Jurkat, Clone E6-1 (cell line): ENCODE measurements at regions not wholly inside any gene's neighbourhood (a gene's known extent, or its start where the extent isn't known, plus 50 kb on each side); places are given as distances from the start of the nearest gene placed in this dataset.
"Not testable (repeated sequence)": the region's sequence is repeated elsewhere in the genome, so short reads cannot be mapped to it uniquely, and the experiment has no call there.

Experiments used
- DNase-seq: peaks from one replicate; pipeline ENCODE4 v3.0.0-alpha.2; 2011; ENCODE audit warnings: low read depth, low spot score
- H3K4me3 ChIP-seq: 2 replicates; pipeline ENCODE4 v1.5.1; 2011; ENCODE audit warnings: mild to moderate bottlenecking, low read length, control low read depth, moderate library complexity

DNA sequence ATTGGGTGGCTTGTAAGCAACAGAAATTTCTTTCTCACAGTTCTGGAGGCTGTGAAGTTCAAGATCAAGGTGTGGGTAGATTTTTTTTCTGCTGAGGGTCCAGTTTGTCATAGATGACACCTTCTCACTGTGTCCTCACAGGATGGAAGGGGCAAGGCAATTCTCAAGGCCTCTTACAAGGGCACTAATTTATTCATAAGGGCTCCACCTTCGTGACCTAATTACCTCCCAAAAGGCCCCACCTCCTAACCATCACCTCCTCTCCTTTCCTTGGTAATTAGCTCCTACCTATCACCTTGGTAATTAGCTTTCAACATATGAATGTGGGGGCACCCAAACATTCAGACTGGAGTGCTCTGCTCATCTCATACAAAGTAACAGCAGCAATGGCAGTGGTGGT lies 92.3 kb upstream of the CD44 start:
- no peak overlapping the region for H3K4me3 ChIP-seq
- DNase-seq = no peak

DNA sequence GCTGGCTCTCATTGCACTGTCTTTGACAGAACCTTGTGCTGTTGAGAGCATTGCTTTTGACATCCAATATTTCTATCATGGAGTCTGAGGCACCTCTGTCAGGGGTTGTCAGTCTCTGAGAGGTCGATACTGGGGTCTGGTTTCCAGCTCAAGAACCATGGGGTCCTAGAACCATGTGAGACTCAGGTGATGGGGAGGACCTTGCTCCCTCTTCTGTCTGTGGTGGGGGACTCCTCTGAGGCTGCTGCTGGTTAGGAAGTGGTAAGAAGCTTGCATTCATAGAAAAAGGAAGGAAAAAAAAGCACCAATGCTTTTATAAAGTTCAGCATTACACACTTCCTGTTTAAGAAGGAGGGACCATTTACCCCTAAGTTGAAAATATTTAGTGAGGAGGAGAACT lies 91.8 kb upstream of the CD44 start:
- no peak overlapping the region for H3K4me3 ChIP-seq
- DNase-seq = peak; percentile 88

DNA sequence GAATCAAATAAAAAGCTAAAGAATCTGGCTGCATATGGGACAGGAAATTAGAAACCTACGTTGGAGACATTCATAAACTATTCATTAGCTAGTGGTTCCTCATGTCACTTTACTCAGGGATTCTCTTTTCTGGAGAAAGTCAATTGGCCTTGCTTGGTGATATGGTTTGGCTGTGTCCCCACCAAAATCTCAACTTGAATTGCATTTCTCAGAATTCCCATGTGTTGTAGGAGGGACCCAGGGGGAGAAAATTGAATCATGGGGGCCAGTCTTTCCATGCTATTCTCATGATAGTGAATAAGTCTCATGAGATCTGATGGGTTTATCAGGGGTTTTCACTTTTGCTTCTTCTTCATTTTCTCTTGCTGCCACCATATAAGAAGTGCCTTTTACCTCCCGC lies 91.2 kb upstream of the CD44 start:
- no peak for DNase-seq
- H3K4me3 ChIP-seq = no peak overlapping the region

DNA sequence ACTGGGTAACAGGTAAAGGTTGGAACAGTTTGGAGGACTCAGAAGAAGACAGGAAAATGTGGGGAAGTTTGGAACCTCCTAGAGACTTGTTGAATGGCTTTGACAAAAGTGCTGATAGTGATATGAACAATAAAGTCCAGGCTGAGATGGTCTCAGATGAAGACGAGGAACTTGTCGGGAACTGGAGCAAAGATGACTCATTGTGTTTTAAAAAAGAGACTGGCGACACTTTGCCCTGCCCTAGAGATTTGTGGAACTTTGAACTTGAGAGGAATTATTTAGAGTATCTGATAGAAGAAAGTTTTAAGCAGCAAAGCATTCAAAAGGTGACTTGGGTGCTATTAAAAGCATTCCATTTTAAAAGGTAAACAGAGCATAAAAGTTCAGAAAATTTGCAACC lies 90.6 kb upstream of the CD44 start:
- not testable (repeated sequence) for DNase-seq, H3K4me3 ChIP-seq

DNA sequence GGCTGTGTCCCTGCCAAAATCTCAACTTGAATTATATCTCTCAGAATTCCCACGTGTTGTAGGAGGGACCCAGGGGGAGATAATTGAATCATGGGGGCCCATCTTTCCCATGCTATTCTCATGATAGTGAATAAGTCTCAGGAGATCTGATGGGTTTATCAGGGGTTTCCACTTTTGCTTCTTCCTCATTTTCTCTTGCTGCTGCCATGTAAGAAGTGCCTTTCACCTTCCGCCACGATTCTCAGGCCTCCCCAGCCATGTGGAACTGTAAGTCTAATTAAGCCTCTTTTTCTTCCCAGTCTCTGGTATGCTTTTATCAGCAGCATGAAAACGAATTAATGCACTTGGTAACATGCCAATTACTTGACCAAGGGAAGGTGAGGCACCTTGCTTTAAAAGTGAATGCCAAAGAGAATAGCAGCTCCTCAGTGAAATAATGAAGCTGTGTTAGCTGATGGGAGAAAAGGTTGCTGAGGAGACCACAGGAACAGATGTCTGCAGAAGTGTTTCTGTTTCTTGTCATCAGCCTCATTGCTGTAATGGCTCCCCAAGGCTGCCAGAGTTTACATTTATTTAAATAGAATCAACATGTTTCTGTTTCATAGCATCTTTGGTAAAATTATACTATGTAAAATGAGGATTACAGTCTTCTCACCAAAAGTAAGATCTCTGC lies 89.0 kb upstream of the CD44 start:
- no peak for DNase-seq
- no peak overlapping the region for H3K4me3 ChIP-seq

DNA sequence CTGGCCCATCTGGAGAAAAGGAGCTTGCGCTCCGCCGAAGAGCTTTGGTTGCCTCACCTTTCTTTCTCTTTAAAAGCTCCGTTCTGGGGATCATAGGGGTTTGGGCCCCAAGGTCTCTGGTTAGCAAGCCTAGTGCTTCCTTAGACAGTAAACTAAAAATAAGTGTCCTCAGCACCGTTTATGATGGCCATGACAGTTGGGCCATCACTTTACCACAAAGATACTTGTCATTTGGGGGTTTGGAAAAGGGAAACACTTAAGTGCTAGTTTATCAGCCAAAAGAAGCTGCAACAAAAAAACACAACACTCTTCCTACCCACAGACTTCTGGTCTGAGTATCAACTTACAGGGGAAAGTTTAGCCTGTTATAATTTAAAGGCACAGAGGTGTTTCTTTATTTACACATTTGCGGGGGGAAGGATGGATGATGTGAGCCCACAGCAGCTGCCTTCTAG lies 88.4 kb upstream of the CD44 start:
- H3K4me3 ChIP-seq = no peak overlapping the region
- peak; percentile 66 for DNase-seq

DNA sequence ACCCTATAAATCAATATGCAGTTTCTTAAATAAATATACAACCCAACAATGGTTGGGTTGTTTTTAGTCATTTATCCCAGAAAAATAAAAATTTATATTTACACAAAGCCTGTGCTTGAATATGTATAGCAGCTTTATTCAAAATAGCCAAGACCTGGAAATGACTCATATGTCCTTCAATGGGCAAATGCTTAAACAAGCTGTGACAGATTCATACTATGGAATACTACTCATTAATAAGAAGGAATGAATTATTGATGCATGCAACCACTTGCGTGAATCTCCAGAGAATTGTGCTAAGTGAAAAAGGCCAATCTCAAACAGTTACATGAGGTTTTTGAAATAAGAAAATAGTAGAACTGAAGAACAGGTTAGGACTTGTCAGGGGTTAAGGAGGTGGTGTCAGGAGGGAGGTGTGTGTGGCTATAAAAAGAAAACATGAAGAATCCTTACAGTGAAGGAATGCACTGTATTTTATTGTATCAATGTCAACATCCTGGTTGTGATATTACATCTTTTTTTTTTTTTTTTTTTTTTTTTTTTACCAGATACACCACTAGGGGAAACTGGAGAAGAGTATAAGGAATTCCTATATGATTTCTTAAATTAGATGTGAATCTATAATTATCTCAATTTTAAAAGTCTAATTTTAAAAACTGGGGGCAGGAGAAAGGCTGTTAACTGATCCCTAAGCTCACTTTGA lies 82.4 kb upstream of the CD44 start:
- no peak for DNase-seq
- no peak overlapping the region for H3K4me3 ChIP-seq

DNA sequence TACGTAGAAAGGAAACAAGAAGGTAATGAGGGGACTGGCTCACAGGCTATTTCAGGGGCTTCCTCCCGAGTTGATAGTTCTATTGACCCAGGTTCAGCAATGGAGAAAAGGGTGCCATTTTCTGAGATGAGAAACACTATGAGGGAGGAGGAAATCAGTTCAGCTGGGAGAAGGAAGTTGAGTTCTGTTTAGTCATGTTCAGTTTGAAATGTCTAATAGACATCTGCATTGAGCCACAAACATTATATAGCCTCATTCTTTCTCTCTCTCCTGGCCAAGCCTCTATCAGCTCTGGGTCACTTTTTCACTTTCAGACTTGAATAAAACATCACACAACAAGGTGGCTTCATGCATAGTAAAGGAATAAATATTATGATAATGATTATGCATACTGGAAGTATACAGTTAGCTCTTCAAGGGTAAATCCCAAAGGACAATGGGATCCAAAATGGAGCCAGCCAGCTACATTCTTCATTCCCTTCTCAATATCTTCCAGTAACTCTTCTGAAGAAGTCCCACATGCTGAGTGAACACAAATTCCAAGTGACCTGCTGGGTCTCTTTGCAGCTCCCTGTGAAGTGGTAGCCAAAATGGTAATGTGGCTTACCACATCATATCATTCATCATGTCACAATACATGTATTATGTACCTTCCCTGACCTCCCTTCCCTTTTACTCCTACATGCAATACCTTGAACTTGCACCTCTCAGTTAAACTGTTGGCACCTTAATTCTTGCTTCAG lies 80.9 kb upstream of the CD44 start:
- peak; percentile 71 for DNase-seq
- H3K4me3 ChIP-seq = no peak overlapping the region

DNA sequence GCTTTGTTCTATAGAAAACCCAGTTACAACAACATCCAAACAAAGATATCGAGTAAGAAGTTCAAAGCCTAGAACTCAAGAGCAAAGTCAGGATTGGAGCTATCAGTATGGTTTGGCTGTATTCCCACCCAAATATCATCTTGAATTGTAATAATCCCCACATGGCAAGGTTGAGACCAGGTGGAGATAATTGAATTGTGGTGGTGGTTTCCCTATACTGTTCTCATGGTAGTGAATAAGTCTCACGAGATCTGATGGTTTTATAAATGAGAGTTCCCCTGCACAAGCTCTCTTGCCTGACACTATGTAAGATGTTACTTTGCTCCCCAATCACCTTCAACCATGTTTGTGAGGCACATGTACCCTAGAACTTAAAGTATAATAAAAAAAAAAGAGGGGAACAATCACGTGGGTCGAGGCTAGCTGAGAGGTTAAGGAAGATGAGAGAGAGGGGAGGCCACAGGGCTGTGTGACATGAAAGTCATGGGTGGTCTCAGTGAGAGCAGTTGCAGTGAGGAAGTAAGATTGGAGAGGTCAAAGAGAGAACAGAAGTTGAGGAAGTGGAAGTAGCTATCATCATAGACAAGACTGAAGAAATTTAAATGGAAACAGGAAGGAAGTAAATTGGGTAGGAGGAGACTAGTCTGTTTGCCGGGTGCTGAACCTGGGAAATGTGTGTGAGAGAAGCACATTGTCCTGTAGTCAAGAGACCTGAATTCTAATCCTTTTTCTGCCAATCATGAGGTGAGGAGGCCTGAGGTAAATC lies 80.1 kb upstream of the CD44 start:
- H3K4me3 ChIP-seq = no peak overlapping the region
- DNase-seq = no peak

DNA sequence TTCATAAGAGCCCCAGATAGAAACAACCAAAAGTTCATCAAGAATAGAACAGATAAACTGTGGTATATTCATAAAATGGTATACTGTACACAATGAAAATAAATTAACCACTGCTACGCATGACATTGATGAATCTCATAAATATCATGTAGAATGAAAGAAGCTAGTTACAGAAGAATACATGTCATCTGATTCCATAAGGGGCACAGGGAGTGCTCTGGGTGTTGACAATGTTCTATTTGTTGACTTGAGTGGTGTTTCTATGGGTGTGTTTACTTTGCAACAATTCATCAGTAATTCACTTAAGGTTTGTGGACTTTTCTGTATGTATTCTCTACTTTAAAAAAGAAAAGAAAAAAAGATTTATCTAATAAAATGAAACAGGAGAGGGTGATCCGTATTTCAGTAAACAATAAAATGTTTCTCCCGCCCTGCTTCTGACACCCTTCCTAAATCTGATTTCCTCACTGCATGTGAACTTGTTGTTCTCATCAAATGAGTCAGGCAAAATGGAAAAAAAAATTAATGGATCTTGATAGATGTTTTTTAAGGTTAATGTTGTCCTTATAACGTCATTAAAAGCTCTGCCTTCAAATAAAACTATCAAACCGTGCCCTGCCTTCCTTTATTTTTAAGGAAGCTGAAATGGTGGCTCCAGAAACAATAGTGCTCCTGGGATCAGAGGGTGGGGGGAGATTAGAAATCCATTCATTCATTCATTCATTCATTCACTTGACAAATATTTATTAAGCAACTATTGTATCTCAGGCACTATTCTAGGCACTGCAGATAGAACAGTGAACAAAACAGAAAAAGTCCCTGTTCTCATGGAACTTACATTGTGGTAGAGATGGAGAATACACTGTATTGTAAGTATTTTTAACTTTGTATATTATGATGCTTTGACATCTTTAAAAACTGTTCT lies 77.2 kb upstream of the CD44 start:
- no peak for DNase-seq
- no peak overlapping the region for H3K4me3 ChIP-seq

DNA sequence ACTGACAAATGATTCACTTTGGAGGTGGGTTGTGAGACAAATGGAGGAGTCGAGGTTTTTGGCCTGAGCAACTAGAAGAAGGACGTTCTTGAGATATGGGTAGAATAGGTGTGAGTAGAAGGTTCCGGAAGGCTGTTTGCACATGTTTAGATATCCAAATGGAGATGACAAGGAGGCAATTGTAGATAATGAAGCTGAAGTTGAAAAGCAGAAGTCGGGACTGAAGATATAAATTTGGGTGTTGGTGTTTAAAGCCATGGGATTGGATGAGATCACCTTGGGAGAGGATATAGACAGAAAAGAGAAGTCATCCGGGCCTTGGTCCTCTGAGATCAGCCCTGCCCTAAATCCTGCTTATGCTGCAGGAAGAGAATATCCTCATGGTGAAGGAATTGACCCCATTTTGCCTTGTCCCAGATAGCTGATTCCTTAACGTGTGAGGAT lies 75.5 kb upstream of the CD44 start:
- no peak for DNase-seq
- H3K4me3 ChIP-seq = no peak overlapping the region

DNA sequence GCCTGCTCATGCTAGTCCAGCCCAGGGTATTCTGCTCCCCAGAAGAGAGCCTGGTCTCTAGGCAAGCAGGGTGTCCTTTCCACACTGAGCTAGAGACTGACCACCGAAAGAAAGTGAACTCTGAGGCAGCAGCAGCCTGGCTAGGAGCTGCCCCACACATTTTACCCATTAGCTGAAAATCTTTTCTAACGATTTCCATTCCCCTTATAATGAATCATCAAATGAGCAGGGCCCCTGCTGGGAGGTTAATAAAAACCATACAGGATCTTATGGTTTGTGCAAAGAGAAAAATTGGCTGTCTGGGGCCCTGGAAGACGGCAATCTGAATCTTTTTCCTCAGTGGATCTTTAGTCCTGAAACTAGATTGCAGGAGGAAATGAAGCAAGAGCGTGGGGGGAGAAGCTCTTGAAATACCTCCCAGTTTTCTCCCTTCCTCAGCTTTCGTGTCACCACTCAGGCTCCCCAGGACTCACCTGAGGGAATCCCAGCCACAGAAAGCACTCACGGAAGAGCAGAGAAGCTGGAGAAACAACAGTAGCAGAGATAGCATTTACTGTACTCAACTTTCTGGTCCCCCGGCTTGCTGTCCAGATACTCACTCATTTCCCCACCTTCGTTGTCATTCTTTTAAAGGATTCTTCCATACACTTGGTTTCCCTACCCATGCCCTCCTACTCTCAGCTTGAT lies 74.7 kb upstream of the CD44 start:
- no peak for DNase-seq
- no peak overlapping the region for H3K4me3 ChIP-seq

DNA sequence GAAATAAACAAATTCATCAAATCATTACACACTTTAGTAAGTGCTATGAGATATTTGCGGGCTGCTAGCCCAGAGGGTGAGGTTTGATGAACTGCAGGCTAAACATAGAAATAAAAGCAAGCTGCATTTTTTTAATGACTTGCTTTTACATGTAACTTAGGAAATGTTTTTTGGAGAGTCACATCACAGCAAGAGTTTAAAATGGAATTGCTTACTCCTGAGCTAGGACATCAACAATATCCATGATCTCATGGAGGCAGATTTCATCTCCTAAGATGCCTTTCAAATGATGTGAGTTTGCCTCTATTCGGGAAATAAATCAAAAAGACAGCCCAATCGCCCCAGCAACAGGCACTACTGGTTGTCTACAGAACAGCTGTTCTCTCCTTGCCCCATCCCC lies 73.4 kb upstream of the CD44 start:
- DNase-seq = no peak

DNA sequence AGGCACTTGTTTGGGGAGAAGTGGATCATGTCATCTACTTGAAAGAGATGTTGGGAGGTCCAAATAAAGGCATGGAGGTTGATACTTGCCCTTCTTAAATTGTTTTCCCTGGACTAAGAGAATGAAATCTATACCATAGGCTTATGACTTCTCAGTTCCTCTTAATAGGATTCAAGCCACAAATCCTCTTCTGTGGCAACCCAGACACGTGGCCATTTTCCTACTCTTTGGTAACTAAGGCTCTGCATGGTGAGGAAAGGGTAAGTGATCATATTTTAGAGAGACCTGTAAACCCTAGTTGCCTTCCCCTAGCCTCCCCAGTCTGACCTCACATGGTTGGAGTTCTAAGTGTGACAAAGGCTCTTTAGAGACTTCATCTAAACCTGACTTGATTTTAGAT lies 72.9 kb upstream of the CD44 start:
- DNase-seq = no peak
- H3K4me3 ChIP-seq = no peak overlapping the region

More for the DNA sequence above, 73.4 kb upstream of the CD44 start:
- no peak overlapping the region for H3K4me3 ChIP-seq

DNA sequence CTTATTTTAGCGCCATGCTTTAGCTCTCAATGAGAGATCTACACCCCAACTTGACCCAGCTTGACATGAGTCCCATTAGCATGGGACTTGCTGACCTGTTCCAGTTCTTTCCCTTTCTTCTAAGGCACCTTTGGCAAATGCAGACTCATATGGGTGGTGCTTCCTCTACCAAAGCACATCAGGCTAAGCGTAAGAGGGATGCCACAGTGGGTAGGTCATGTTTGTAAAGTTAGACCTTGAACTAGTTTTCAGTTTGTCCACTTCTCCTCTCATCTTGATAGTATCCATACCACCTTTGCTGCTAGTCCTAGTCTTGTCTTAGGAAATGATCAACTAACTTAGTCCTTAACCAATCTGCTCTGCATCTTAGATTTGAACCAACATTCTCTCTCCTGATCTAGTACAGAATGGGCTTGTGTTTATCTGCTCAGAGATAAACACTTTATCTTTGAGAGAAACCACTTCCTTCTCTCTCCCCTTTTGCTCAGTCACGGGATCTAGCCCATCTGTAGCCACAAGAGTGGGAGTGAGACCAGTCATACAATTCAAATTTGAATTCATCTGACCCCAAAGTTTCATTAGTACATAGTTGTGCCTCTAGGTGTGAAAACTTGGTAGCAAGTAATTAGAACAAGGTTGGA lies 72.1 kb upstream of the CD44 start:
- peak; percentile 53 for DNase-seq
- no peak overlapping the region for H3K4me3 ChIP-seq

DNA sequence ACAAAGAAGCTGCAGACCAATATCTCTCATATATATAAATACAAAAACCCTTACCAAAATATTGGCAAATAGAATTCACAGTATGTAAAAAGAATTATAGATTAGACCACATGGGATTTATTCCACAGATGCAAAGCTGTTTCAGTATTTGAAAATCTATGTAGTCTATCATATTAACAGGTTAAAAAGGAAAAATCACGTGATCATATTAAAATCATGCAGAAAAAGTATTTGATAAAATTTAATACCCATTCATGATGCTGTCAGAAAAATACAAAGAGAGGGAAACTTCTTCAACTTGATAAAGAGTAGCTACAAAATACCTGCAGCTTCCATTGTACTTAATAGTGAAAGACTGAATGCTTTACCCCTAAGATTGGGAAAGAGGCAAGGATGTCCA lies 67.2 kb upstream of the CD44 start:
- DNase-seq = no peak
- no peak overlapping the region for H3K4me3 ChIP-seq

DNA sequence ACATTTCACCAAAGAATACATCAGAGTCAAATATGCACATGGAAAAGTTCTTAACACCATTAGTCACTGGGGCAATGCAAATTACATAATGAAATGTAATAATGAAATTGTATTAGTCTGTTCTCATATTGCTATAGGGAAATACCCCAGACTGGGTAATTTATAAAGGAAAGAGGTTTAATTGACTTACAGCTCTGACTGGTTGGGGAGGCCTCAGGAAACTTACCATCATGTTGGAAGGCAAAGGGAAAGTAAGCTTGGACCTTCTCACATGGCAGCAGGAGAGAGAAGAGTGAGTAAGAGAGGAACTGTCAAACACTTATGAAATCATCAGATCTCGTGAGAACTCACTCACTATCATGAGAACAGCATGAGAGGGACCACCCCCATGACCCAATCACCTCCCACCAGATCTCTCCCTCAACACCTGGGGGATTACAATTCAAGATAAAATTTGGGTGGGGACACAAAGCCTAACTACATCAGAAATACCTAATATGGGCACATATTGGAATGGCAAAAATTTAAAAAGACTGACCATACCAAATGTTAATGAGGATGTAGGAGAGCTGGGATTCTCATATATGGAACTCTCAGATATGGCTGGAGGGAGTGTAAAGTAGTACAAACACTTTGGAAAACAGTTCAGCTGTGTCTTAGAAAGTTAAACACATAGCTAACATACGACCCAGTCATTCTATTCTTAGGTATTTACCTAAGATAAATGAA lies 65.1 kb upstream of the CD44 start:
- DNase-seq = no peak
- H3K4me3 ChIP-seq = no peak overlapping the region
